ENCODE measurements at regions not wholly inside any gene's neighbourhood (a gene's known extent, or its start where the extent isn't known, plus 50 kb on each side); places are given as distances from the start of the nearest gene placed in this dataset.

GRCh38 chr2:18265614-18266586 is 294.6 kb downstream of the RDH14 start:
- TF ChIP-seq, protein P1, sequence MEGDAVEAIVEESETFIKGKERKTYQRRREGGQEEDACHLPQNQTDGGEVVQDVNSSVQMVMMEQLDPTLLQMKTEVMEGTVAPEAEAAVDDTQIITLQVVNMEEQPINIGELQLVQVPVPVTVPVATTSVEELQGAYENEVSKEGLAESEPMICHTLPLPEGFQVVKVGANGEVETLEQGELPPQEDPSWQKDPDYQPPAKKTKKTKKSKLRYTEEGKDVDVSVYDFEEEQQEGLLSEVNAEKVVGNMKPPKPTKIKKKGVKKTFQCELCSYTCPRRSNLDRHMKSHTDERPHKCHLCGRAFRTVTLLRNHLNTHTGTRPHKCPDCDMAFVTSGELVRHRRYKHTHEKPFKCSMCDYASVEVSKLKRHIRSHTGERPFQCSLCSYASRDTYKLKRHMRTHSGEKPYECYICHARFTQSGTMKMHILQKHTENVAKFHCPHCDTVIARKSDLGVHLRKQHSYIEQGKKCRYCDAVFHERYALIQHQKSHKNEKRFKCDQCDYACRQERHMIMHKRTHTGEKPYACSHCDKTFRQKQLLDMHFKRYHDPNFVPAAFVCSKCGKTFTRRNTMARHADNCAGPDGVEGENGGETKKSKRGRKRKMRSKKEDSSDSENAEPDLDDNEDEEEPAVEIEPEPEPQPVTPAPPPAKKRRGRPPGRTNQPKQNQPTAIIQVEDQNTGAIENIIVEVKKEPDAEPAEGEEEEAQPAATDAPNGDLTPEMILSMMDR (IDR thresholded peaks at IDR 0.05) = peak in 1 of 7 experiments; percentile 6
- no peak for TF ChIP-seq POLR2A (IDR thresholded peaks at IDR 0.05)
- ATAC-seq = no peak
- intact Hi-C loops (cut with DNase I) = no loop called here

GRCh38 chr2:18262601-18263000 is 297.9 kb downstream of the RDH14 start:
- no peaks in the 10 kb centered on the region for H3K27me3 ChIP-seq
- no peak overlapping the region for H3K4me3 ChIP-seq
- intact Hi-C loops (cut with DNase I) = no loop called here
- 34 to 52% methylated on average over 4 of the region's 4 CpGs for WGBS, 2 donors
- H3K27ac ChIP-seq = no peak overlapping the region
- TF ChIP-seq POLR2A (IDR thresholded peaks at IDR 0.05) = no peak
- TF ChIP-seq, protein P1 (IDR thresholded peaks at IDR 0.05) = no peak
- no peaks in the 10 kb centered on the region for H3K36me3 ChIP-seq (replicated peaks in 1 of 2; ENCODE audit: insufficient read depth in 1 of 2, low read depth in 2 of 2)
- no peaks in the 10 kb centered on the region for H3K9me3 ChIP-seq
- no peak for ATAC-seq
- no peaks in the 10 kb centered on the region for H3K4me1 ChIP-seq
- DNase-seq = no peak

More at GRCh38 chr2:18265614-18266586, 294.6 kb downstream of the RDH14 start:
- Histone ChIP-seq H3K4me3 (no peak overlapping the region), H3K36me3 (replicated peaks in 1 of 2; ENCODE audit: insufficient read depth in 1 of 2, low read depth in 2 of 2) (no peaks in the 10 kb centered on the region), H3K27ac (no peak overlapping the region), H3K27me3 (no peaks in the 10 kb centered on the region), H3K4me1 (no peaks in the 10 kb centered on the region), H3K9me3 (no peaks in the 10 kb centered on the region)
- DNase-seq = no peak
- WGBS, 2 donors = 51 to 54% methylated on average over 7 of the region's 7 CpGs

- no peak for TF ChIP-seq POLR2A (IDR thresholded peaks at IDR 0.05)
- TF ChIP-seq, protein P1 (IDR thresholded peaks at IDR 0.05) = no peak
- intact Hi-C loops (cut with DNase I) = no loop called here
- WGBS, 2 donors = 71 to 80% methylated on average over 4 to 5 of the region's 5 CpGs
- ATAC-seq (no peak), DNase-seq (no peak)
- H3K36me3 ChIP-seq (replicated peaks in 1 of 2; ENCODE audit: insufficient read depth in 1 of 2, low read depth in 2 of 2) = no peaks in the 10 kb centered on the region
- no peaks in the 10 kb centered on the region for H3K27me3 ChIP-seq
- no peaks in the 10 kb centered on the region for H3K9me3 ChIP-seq
- no peaks in the 10 kb centered on the region for H3K4me1 ChIP-seq
- H3K27ac ChIP-seq = no peak overlapping the region
- H3K4me3 ChIP-seq = no peak overlapping the region
These were observed 306.7 kb downstream of the RDH14 start for GRCh38 chr2:18253686-18254197.

- DNase-seq (no peak), ATAC-seq (no peak)
- no peak overlapping the region for H3K27ac ChIP-seq
- intact Hi-C loops (cut with DNase I) = no loop called here
- no peaks in the 10 kb centered on the region for H3K36me3 ChIP-seq (replicated peaks in 1 of 2; ENCODE audit: insufficient read depth in 1 of 2, low read depth in 2 of 2)
- H3K27me3 ChIP-seq = no peaks in the 10 kb centered on the region
- H3K4me3 ChIP-seq = no peak overlapping the region
- no peaks in the 10 kb centered on the region for H3K9me3 ChIP-seq
- TF ChIP-seq, protein P1 (IDR thresholded peaks at IDR 0.05) = no peak
- TF ChIP-seq POLR2A (IDR thresholded peaks at IDR 0.05) = no peak
- WGBS, 2 donors = 47 to 54% methylated on average over 2 of the region's 2 CpGs
- no peaks in the 10 kb centered on the region for H3K4me1 ChIP-seq
These were observed 309.0 kb downstream of the RDH14 start for GRCh38 chr2:18251486-18251885.
